Neural cell (in vitro differentiated cells): ENCODE measurements at regions not wholly inside any gene's neighbourhood (a gene's known extent, or its start where the extent isn't known, plus 50 kb on each side); places are given as distances from the start of the nearest gene placed in this dataset.

Experiments used
- EP300 ChIP-seq: fragments of 450-650 bp; conservative IDR thresholded peaks from 2 replicates; pipeline ENCODE4 v1.6.1; 2014; ENCODE audit warnings: antibody characterized with exemption, mild to moderate bottlenecking, moderate library complexity; ENCODE audit not compliant: poor library complexity, severe bottlenecking
- EZH2 ChIP-seq: fragments of 200-600, 300-800 bp; shearing (Covaris generic), sonication (generic); IDR thresholded peaks from 2 replicates; pipeline ENCODE4 v1.6.1; 2014; ENCODE audit warnings: antibody characterized with exemption, low read length, borderline replicate concordance, mild to moderate bottlenecking; ENCODE audit not compliant: insufficient read depth, poor library complexity, severe bottlenecking
- POLR2AphosphoS5 ChIP-seq: IDR thresholded peaks from 2 replicates; pipeline ENCODE4 v1.6.1; 2012
- RAD21 ChIP-seq: fragments of 450-650 bp; conservative IDR thresholded peaks from 2 replicates; pipeline ENCODE4 v1.6.1; 2014; ENCODE audit warnings: antibody characterized with exemption, mild to moderate bottlenecking, moderate library complexity
- TAF1 ChIP-seq: IDR thresholded peaks from 2 replicates; pipeline ENCODE4 v1.6.1; 2012; ENCODE audit warnings: low read depth
- TF ChIP-seq, protein P1 (sequence below): fragments of 450-650 bp; IDR thresholded peaks from 2 replicates; pipeline ENCODE4 v1.5.1; 2014; ENCODE audit warnings: antibody characterized with exemption, mild to moderate bottlenecking, moderate library complexity; ENCODE audit not compliant: poor library complexity, severe bottlenecking
- TF ChIP-seq, protein P2 (sequence below): IDR thresholded peaks from 2 replicates; pipeline ENCODE4 v1.6.1; 2012; ENCODE audit warnings: borderline replicate concordance

DNA sequence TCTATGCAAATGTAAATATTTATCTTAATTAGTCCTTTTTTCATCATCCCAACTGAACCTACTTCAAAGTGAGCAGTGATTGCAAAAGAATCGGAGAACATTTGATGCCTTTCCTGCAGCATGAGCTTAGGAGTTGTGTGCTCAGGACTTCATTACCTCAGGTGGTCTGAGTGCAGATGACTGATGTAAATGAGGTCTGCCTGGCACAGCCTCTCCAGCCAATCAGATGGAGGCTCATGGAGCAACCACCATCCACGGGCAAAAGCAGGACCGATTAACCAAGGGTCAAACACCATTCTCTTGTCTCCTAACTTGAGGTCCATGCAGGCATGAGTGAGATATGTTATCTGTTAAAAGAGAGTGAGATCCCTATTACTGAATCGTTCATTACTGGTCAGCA, 165.7 kb upstream of the CARMIL1 start:
- TF ChIP-seq, protein P1, sequence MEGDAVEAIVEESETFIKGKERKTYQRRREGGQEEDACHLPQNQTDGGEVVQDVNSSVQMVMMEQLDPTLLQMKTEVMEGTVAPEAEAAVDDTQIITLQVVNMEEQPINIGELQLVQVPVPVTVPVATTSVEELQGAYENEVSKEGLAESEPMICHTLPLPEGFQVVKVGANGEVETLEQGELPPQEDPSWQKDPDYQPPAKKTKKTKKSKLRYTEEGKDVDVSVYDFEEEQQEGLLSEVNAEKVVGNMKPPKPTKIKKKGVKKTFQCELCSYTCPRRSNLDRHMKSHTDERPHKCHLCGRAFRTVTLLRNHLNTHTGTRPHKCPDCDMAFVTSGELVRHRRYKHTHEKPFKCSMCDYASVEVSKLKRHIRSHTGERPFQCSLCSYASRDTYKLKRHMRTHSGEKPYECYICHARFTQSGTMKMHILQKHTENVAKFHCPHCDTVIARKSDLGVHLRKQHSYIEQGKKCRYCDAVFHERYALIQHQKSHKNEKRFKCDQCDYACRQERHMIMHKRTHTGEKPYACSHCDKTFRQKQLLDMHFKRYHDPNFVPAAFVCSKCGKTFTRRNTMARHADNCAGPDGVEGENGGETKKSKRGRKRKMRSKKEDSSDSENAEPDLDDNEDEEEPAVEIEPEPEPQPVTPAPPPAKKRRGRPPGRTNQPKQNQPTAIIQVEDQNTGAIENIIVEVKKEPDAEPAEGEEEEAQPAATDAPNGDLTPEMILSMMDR, result no peak
- TF ChIP-seq POLR2AphosphoS5 (no peak), EZH2 (no peak), EP300 (no peak), RAD21 (no peak), TAF1 (no peak)
- TF ChIP-seq, protein P2, sequence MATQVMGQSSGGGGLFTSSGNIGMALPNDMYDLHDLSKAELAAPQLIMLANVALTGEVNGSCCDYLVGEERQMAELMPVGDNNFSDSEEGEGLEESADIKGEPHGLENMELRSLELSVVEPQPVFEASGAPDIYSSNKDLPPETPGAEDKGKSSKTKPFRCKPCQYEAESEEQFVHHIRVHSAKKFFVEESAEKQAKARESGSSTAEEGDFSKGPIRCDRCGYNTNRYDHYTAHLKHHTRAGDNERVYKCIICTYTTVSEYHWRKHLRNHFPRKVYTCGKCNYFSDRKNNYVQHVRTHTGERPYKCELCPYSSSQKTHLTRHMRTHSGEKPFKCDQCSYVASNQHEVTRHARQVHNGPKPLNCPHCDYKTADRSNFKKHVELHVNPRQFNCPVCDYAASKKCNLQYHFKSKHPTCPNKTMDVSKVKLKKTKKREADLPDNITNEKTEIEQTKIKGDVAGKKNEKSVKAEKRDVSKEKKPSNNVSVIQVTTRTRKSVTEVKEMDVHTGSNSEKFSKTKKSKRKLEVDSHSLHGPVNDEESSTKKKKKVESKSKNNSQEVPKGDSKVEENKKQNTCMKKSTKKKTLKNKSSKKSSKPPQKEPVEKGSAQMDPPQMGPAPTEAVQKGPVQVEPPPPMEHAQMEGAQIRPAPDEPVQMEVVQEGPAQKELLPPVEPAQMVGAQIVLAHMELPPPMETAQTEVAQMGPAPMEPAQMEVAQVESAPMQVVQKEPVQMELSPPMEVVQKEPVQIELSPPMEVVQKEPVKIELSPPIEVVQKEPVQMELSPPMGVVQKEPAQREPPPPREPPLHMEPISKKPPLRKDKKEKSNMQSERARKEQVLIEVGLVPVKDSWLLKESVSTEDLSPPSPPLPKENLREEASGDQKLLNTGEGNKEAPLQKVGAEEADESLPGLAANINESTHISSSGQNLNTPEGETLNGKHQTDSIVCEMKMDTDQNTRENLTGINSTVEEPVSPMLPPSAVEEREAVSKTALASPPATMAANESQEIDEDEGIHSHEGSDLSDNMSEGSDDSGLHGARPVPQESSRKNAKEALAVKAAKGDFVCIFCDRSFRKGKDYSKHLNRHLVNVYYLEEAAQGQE, result no peak
